Small intestine (tissue), 7 donors: ENCODE measurements at regions not wholly inside any gene's neighbourhood (a gene's known extent, or its start where the extent isn't known, plus 50 kb on each side); places are given as distances from the start of the nearest gene placed in this dataset.

Experiments
- DNase-seq, 2 donors: peaks; one replicate each; pipeline versions ENCODE4 v3.0.0 to v3.0.0-alpha.2; 2013
- FAIRE-seq: peaks from 2 replicates; lab custom pipeline; 2012; peaks lifted over from hg19 to GRCh38; lab: Jason Lieb, UNC
- H3K27ac ChIP-seq, 3 donors: one replicate each; pipeline ENCODE4 v1.5.1; 2013; ENCODE audit warnings: low read length in 2 of 3, mild to moderate bottlenecking in 2 of 3, control low read depth in 1 of 3, inconsistent platforms in 1 of 3, low read depth in 1 of 3, moderate library complexity in 1 of 3
- H3K27me3 ChIP-seq, 3 donors: one replicate each; pipeline ENCODE4 v1.6.1; 2013; ENCODE audit warnings: low read length in 3 of 3, inconsistent platforms in 1 of 3; ENCODE audit not compliant: control insufficient read depth in 3 of 3, insufficient read depth in 3 of 3
- H3K36me3 ChIP-seq, 3 donors: one replicate each; pipeline ENCODE4 v1.6.1; 2013; ENCODE audit warnings: low read length in 3 of 3, inconsistent platforms in 1 of 3, low read depth in 1 of 3, mild to moderate bottlenecking in 1 of 3, moderate library complexity in 1 of 3; ENCODE audit not compliant: control insufficient read depth in 3 of 3, insufficient read depth in 2 of 3
- H3K4me1 ChIP-seq, 3 donors: one replicate each; pipeline ENCODE4 v1.6.1; 2013; ENCODE audit warnings: low read length in 2 of 3, inconsistent platforms in 1 of 3, low read depth in 1 of 3, mild to moderate bottlenecking in 1 of 3, moderate library complexity in 1 of 3; ENCODE audit not compliant: control insufficient read depth in 3 of 3, insufficient read depth in 2 of 3
- H3K4me3 ChIP-seq, 3 donors: one replicate each; pipeline ENCODE4 v1.5.1; 2013; ENCODE audit warnings: low read length in 3 of 3, control low read depth in 1 of 3, inconsistent platforms in 1 of 3, low read depth in 1 of 3, mild to moderate bottlenecking in 1 of 3, moderate library complexity in 1 of 3
- H3K9me3 ChIP-seq, 2 donors: one replicate each; pipeline ENCODE4 v1.6.1; 2013; ENCODE audit warnings: low read depth in 1 of 2, low read length in 1 of 2; ENCODE audit not compliant: control insufficient read depth in 2 of 2, insufficient read depth in 1 of 2
- whole genome bisulfite sequencing, 3 donors: extraction: QIAGEN DNeasy Blood & Tissue Kit; methylation state at CpG; one replicate each; pipeline ENCODE4 v1.1.7; 2013; 5-methylcytosine and 5-hydroxymethylcytosine counted together
- donor health status: healthy with polysubstance abuse.
- donor health status: control.
- donor health status: control.
- donor health status: Bipolar disorder and iron deficiency.
- donor health status: healthy.

- H3K36me3 ChIP-seq = no peaks in the 10 kb centered on the region
- 61 to 65% (median 63%) methylated on average over 5 of the region's 5 CpGs for WGBS, 3 donors
- FAIRE-seq (no peak), DNase-seq (no peak)
- no peaks in the 10 kb centered on the region for H3K27me3 ChIP-seq
- no peaks in the 10 kb centered on the region for H3K9me3 ChIP-seq
- H3K4me1 ChIP-seq = no peaks in the 10 kb centered on the region
- H3K27ac ChIP-seq = no peak overlapping the region
- H3K4me3 ChIP-seq = no peak overlapping the region
Measured at GRCh38 chr1:238964631-238965030, 421.7 kb upstream of the CHRM3 start.

- FAIRE-seq (no peak), DNase-seq (no peak)
- H3K4me1 ChIP-seq = no peaks in the 10 kb centered on the region
- 84 to 89% (median 86%) methylated on average over 8 of the region's 8 CpGs for WGBS, 3 donors
- no peak overlapping the region for H3K4me3 ChIP-seq
- H3K36me3 ChIP-seq = no peaks in the 10 kb centered on the region
- no peak overlapping the region for H3K27ac ChIP-seq
- H3K27me3 ChIP-seq = no peaks in the 10 kb centered on the region
- H3K9me3 ChIP-seq = no peaks in the 10 kb centered on the region
Measured at GRCh38 chr1:238962941-238963340, 423.4 kb upstream of the CHRM3 start.

DNA sequence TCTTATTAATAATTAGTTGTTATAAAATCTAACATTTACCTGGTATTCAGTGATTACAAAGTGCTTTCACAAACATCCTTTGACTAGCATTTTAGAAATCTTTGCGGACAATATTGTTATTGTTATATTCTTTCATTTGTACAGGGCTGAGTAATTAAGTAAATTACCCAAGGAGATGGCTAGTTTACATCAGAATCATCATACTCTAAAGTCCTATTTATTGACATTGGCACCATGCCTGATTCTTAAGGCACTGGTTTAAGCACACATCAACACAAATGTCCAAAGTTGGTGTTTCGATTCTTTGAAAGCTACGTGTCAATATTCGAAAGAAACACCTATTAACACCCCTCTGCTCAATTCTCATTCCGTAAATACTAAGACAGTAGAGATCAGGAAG, 424.6 kb upstream of the CHRM3 start:
- Histone ChIP-seq H3K9me3 (no peaks in the 10 kb centered on the region), H3K27me3 (no peaks in the 10 kb centered on the region), H3K4me1 (no peaks in the 10 kb centered on the region), H3K36me3 (no peaks in the 10 kb centered on the region), H3K4me3 (no peak overlapping the region), H3K27ac (no peak overlapping the region)
- WGBS, 3 donors = 67 to 69% (median 68%) methylated on average over 5 of the region's 5 CpGs
- DNase-seq (no peak), FAIRE-seq (no peak)

DNA sequence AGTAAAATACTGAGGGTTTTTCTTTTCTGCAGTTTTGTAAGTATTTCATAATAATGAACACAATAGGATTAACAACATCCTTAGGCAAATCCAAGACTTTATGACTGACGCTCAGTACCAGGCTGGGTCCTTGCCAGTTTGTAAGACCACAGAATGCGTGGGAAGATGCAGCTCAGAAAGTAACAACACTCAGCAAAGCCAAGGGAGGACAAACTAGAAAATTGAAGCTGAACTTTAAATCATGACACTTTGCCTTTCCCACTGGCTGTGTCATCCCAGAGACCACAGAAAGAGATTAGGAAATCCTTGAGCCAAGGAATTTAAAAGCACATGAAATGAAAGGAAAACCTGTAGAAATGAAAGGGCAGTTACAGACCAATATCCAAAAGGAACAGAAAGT, 426.3 kb upstream of the CHRM3 start:
- 39 to 73% (median 62%) methylated on average over 2 of the region's 2 CpGs for WGBS, 3 donors
- Histone ChIP-seq H3K27me3 (no peaks in the 10 kb centered on the region), H3K9me3 (no peaks in the 10 kb centered on the region), H3K27ac (no peak overlapping the region), H3K4me1 (no peaks in the 10 kb centered on the region), H3K36me3 (no peaks in the 10 kb centered on the region), H3K4me3 (no peak overlapping the region)
- DNase-seq (no peak), FAIRE-seq (no peak)

GRCh38 chr1:238955934-238956333, 430.4 kb upstream of the CHRM3 start:
- H3K27ac ChIP-seq = no peak overlapping the region
- H3K27me3 ChIP-seq = no peaks in the 10 kb centered on the region
- H3K4me1 ChIP-seq = no peaks in the 10 kb centered on the region
- WGBS, 3 donors = 85 to 91% (median 89%) methylated on average over 1 of the region's 1 CpG
- FAIRE-seq (no peak), DNase-seq (no peak)
- H3K4me3 ChIP-seq = no peak overlapping the region
- no peaks in the 10 kb centered on the region for H3K36me3 ChIP-seq
- H3K9me3 ChIP-seq = no peaks in the 10 kb centered on the region

GRCh38 chr1:238954865-238955264, 431.5 kb upstream of the CHRM3 start:
- H3K4me3 ChIP-seq = no peak overlapping the region
- no peaks in the 10 kb centered on the region for H3K9me3 ChIP-seq
- DNase-seq = no peak
- H3K36me3 ChIP-seq = no peaks in the 10 kb centered on the region
- H3K27ac ChIP-seq = no peak overlapping the region
- no peaks in the 10 kb centered on the region for H3K27me3 ChIP-seq
- 66 to 73% (median 69%) methylated on average over 2 of the region's 2 CpGs for WGBS, 3 donors
- H3K4me1 ChIP-seq = no peaks in the 10 kb centered on the region
- no peak for FAIRE-seq

- no peaks in the 10 kb centered on the region for H3K9me3 ChIP-seq
- FAIRE-seq (no peak), DNase-seq (no peak)
- 76 to 84% (median 78%) methylated on average over 5 of the region's 5 CpGs for WGBS, 3 donors
- H3K4me1 ChIP-seq = no peaks in the 10 kb centered on the region
- H3K27me3 ChIP-seq = no peaks in the 10 kb centered on the region
- no peak overlapping the region for H3K4me3 ChIP-seq
- H3K27ac ChIP-seq = no peak overlapping the region
- H3K36me3 ChIP-seq = no peaks in the 10 kb centered on the region
Measured at GRCh38 chr1:238953448-238954010, 432.8 kb upstream of the CHRM3 start.

GRCh38 chr1:238951809-238952208, 434.6 kb upstream of the CHRM3 start:
- FAIRE-seq (no peak), DNase-seq (peak; percentile 32 to 36)
- H3K4me1 ChIP-seq = no peaks in the 10 kb centered on the region
- H3K36me3 ChIP-seq = no peaks in the 10 kb centered on the region
- WGBS, 3 donors = 16 to 29% (median 23%) methylated on average over 6 of the region's 6 CpGs
- H3K27ac ChIP-seq = no peak overlapping the region
- H3K27me3 ChIP-seq = no peaks in the 10 kb centered on the region
- no peak overlapping the region for H3K4me3 ChIP-seq
- no peaks in the 10 kb centered on the region for H3K9me3 ChIP-seq

- 9 to 37% (median 15%) methylated on average over 4 of the region's 4 CpGs for WGBS, 3 donors
- Histone ChIP-seq H3K36me3 (no peaks in the 10 kb centered on the region), H3K27ac (no peak overlapping the region), H3K4me3 (no peak overlapping the region), H3K27me3 (no peaks in the 10 kb centered on the region), H3K4me1 (no peaks in the 10 kb centered on the region), H3K9me3 (no peaks in the 10 kb centered on the region)
- DNase-seq (peak; percentile 5 to 32), FAIRE-seq (no peak)
Measured at GRCh38 chr1:238950784-238951183, 435.6 kb upstream of the CHRM3 start.
